ENCODE measurements at regions not wholly inside any gene's neighbourhood (a gene's known extent, or its start where the extent isn't known, plus 50 kb on each side); places are given as distances from the start of the nearest gene placed in this dataset.

DNA sequence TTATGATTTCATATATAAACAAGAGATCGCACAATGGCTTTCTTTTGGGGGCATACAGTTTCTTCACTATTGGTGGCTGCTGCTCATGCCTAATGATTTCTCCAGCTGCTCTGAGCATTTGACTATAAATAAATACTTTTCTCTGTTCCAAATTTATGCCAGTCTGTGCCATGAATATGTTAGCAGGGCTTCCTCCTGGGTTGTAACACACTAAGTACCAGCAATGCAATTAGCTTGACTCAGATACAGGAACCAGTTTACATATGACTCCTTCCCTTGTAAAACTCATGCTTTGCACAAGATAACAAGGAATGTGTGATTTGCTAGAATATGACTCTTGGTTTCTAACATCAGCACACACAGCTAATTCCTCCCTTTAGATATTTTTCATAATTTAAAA, 1629.7 kb downstream of the NCAM2 start:
- no peak for DNase-seq (ENCODE audit: extremely low read depth, low read depth)
- TF ChIP-seq CTCF (IDR thresholded peaks at IDR 0.05; ENCODE audit: low read depth, low read length) = no peak

DNA sequence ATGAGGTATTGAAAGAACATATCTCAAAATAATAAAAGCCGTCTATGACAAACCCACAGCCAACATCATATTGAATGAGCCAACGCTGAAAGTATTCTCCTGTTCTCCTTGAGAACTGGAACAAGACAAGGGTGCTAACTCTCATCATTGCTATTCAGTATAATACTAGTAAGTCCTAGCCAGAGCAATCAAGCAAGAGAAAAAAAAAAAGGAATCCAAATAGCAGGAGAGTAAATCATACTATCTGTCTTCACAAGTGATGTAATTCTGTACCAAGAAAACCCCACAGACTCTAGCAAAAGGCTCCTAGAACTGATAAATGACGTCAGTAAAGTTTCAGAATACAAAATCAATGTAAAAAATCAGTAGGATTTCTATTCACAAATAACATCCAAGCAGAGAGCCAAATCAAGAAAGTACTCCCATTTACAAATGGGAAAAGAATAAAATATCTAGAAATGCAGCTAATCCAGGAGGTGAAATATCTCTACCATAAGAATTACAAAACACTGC, 1632.8 kb downstream of the NCAM2 start:
- no peak for TF ChIP-seq CTCF (IDR thresholded peaks at IDR 0.05; ENCODE audit: low read depth, low read length)
- no peak for DNase-seq (ENCODE audit: extremely low read depth, low read depth)

- no peak for TF ChIP-seq CTCF (IDR thresholded peaks at IDR 0.05; ENCODE audit: low read depth, low read length)
- DNase-seq (ENCODE audit: extremely low read depth, low read depth) = no peak
Measured at GRCh38 chr21:22632176-22632575, 1634.0 kb downstream of the NCAM2 start.

GRCh38 chr21:22649246-22649645, 1651.0 kb downstream of the NCAM2 start:
- no peak for DNase-seq (ENCODE audit: extremely low read depth, low read depth)
- no peak for TF ChIP-seq CTCF (IDR thresholded peaks at IDR 0.05; ENCODE audit: low read depth, low read length)

- no peak for TF ChIP-seq CTCF (IDR thresholded peaks at IDR 0.05; ENCODE audit: low read depth, low read length)
- no peak for DNase-seq (ENCODE audit: extremely low read depth, low read depth)
Measured at GRCh38 chr21:22650226-22650625, 1652.0 kb downstream of the NCAM2 start.

- TF ChIP-seq CTCF (IDR thresholded peaks at IDR 0.05; ENCODE audit: low read depth, low read length) = no peak
- no peak for DNase-seq (ENCODE audit: extremely low read depth, low read depth)
Measured at GRCh38 chr21:22657781-22658180, 1659.6 kb downstream of the NCAM2 start.

DNA sequence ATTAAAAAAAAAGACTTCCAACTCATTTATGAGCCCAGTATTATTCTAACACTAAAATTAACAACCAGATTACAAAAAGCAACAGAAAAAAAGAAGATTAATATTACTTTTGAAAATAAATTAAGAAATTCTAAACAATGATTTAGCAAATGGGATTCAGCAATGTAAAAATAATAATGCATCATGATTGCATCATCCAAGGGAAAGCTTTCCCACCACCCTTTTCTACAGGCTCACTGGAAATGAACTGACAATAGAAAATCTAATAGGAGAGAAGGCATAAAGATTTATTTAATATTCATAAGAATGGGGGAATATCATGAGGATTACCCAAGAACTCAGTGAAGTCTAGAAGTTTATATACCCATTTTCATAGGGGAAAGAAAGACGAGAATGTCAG, 1671.9 kb downstream of the NCAM2 start:
- no peak for DNase-seq (ENCODE audit: extremely low read depth, low read depth)
- no peak for TF ChIP-seq CTCF (IDR thresholded peaks at IDR 0.05; ENCODE audit: low read depth, low read length)
